22Rv1 (cell line): ENCODE measurements at regions not wholly inside any gene's neighbourhood (a gene's known extent, or its start where the extent isn't known, plus 50 kb on each side); places are given as distances from the start of the nearest gene placed in this dataset.

ENCODE experiments used
- CTCF ChIP-seq: fragments of 450-650 bp; IDR thresholded peaks from 2 replicates; pipeline ENCODE4 v1.5.1; 2017; ENCODE audit warnings: mild to moderate bottlenecking
- ZFX ChIP-seq: fragments of 450-650 bp; IDR thresholded peaks from 2 replicates; pipeline ENCODE4 v1.6.1; 2017; ENCODE audit warnings: antibody characterized with exemption, borderline replicate concordance

- TF ChIP-seq CTCF: peak; percentile 67
- no peak for TF ChIP-seq ZFX
Observed at GRCh38 chr19:28878862-28879566, 333.9 kb downstream of the UQCRFS1 start.
